Lung (tissue), 11 donors: ENCODE measurements at regions not wholly inside any gene's neighbourhood (a gene's known extent, or its start where the extent isn't known, plus 50 kb on each side); places are given as distances from the start of the nearest gene placed in this dataset.

ENCODE experiments used
- ATAC-seq: fragments of 200-7000 bp; cut with Tn5 transposase; one replicate; pipeline ENCODE4 v1.9.1; 2020; ENCODE audit warnings: moderate number of reproducible peaks; ENCODE audit not compliant: insufficient read depth, low FRiP score
- DNase-seq, 3 donors: peaks; one replicate each; pipeline ENCODE4 v3.0.0-alpha.2; 2013 to 2017
- H3K27ac ChIP-seq, 2 donors: one replicate each; pipeline ENCODE4 v1.5.1; 2013; ENCODE audit warnings: mild to moderate bottlenecking in 2 of 2, moderate library complexity in 2 of 2, control low read depth in 1 of 2, inconsistent platforms in 1 of 2, low read depth in 1 of 2, low read length in 1 of 2
- H3K27me3 ChIP-seq, 3 donors: one replicate each; pipeline ENCODE4 v1.5.1; 2013; ENCODE audit warnings: low read length in 2 of 3; ENCODE audit not compliant: control insufficient read depth in 3 of 3, insufficient read depth in 3 of 3
- H3K36me3 ChIP-seq, 4 donors: one replicate each; pipeline ENCODE4 v1.5.1; 2013; ENCODE audit warnings: low read length in 4 of 4, mild to moderate bottlenecking in 1 of 4, moderate library complexity in 1 of 4; ENCODE audit not compliant: control insufficient read depth in 4 of 4, insufficient read depth in 4 of 4
- H3K4me1 ChIP-seq, 5 donors: one replicate each; pipeline ENCODE4 v1.5.1; 2013; ENCODE audit warnings: low read length in 5 of 5, mild to moderate bottlenecking in 2 of 5, moderate library complexity in 1 of 5; ENCODE audit not compliant: control insufficient read depth in 5 of 5, insufficient read depth in 5 of 5
- H3K4me3 ChIP-seq: one replicate; pipeline ENCODE4 v1.5.1; 2013; ENCODE audit warnings: mild to moderate bottlenecking, control low read depth, moderate library complexity
- H3K9ac ChIP-seq, 2 donors: one replicate each; pipeline ENCODE4 v1.5.1; 2013; ENCODE audit warnings: low read length in 2 of 2, control low read depth in 1 of 2; ENCODE audit not compliant: insufficient read depth in 1 of 2
- H3K9me3 ChIP-seq, 4 donors: one replicate each; pipeline ENCODE4 v1.5.1; 2013; ENCODE audit warnings: low read length in 3 of 4, mild to moderate bottlenecking in 1 of 4, moderate library complexity in 1 of 4; ENCODE audit not compliant: control insufficient read depth in 4 of 4, insufficient read depth in 3 of 4
- WGBS, 2 donors: extraction: QIAGEN DNeasy Blood & Tissue Kit; methylation state at CpG; one replicate each; pipeline ENCODE4 v1.1.7; 2013; 5-methylcytosine and 5-hydroxymethylcytosine counted together
- TF ChIP-seq, protein P1 (sequence below): IDR thresholded peaks from 2 replicates; pipeline ENCODE4 v1.5.1; 2012; ENCODE audit warnings: mild to moderate bottlenecking; ENCODE audit errors: control extremely low read depth, extremely low read depth
- donor health status: control.
- donor health status: control.
- donor health status: Bipolar disorder and iron deficiency.
- donor health status: healthy.
- donor health status: DM: yes; HTN: yes; CAD: no.

GRCh38 chr12:19575337-19576243 lies 136.3 kb downstream of the AEBP2 start:
- Histone ChIP-seq H3K4me1 (peaks cover 7 to 42% (median 11%) of the 10 kb centered on the region in 5 donors), H3K36me3 (no peaks in the 10 kb centered on the region), H3K27ac (peak overlapping the region; percentile 45 to 49), H3K27me3 (no peaks in the 10 kb centered on the region), H3K9ac (peak overlapping the region in 1 of 2 donors; percentile 11), H3K4me3 (no peak overlapping the region), H3K9me3 (peaks cover 0 to 1% (median 0%) of the 10 kb centered on the region in 4 donors)
- 37 to 39% methylated on average over 5 of the region's 5 CpGs for WGBS, 2 donors
- ATAC-seq = peak; percentile 53
- peak; percentile 83 to 94 (median 93) for DNase-seq
- TF ChIP-seq, protein P1, sequence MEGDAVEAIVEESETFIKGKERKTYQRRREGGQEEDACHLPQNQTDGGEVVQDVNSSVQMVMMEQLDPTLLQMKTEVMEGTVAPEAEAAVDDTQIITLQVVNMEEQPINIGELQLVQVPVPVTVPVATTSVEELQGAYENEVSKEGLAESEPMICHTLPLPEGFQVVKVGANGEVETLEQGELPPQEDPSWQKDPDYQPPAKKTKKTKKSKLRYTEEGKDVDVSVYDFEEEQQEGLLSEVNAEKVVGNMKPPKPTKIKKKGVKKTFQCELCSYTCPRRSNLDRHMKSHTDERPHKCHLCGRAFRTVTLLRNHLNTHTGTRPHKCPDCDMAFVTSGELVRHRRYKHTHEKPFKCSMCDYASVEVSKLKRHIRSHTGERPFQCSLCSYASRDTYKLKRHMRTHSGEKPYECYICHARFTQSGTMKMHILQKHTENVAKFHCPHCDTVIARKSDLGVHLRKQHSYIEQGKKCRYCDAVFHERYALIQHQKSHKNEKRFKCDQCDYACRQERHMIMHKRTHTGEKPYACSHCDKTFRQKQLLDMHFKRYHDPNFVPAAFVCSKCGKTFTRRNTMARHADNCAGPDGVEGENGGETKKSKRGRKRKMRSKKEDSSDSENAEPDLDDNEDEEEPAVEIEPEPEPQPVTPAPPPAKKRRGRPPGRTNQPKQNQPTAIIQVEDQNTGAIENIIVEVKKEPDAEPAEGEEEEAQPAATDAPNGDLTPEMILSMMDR = no peak

- peak overlapping the region in 1 of 2 donors; percentile 43 for H3K9ac ChIP-seq
- H3K4me1 ChIP-seq = peaks cover 7 to 42% (median 11%) of the 10 kb centered on the region in 5 donors
- no peak overlapping the region for H3K4me3 ChIP-seq
- TF ChIP-seq, protein P1 = no peak
- DNase-seq = peak; percentile 18 to 77 (median 73)
- peaks cover 0 to 1% (median 0%) of the 10 kb centered on the region in 4 donors for H3K9me3 ChIP-seq
- H3K27ac ChIP-seq = no peak overlapping the region
- 59 to 68% methylated on average over 2 of the region's 2 CpGs for WGBS, 2 donors
- H3K27me3 ChIP-seq = no peaks in the 10 kb centered on the region
- no peaks in the 10 kb centered on the region for H3K36me3 ChIP-seq
- ATAC-seq = no peak
These were observed 137.4 kb downstream of the AEBP2 start for GRCh38 chr12:19576506-19577280.

- Histone ChIP-seq H3K9me3 (peaks cover 0 to 2% (median under 1%) of the 10 kb centered on the region in 4 donors), H3K36me3 (no peaks in the 10 kb centered on the region), H3K4me3 (no peak overlapping the region), H3K9ac (no peak overlapping the region), H3K4me1 (peaks cover 7 to 42% (median 11%) of the 10 kb centered on the region in 5 donors), H3K27ac (no peak overlapping the region), H3K27me3 (no peaks in the 10 kb centered on the region)
- no peak for DNase-seq
- no peak for ATAC-seq
- TF ChIP-seq, protein P1 = no peak
These were observed 137.9 kb downstream of the AEBP2 start for GRCh38 chr12:19577281-19577530.
